Brain microvascular endothelial cell (primary cell): ENCODE measurements at regions not wholly inside any gene's neighbourhood (a gene's known extent, or its start where the extent isn't known, plus 50 kb on each side); places are given as distances from the start of the nearest gene placed in this dataset.

Experiments
- DNase-seq: peaks from one replicate; pipeline ENCODE4 v3.0.0-alpha.2; 2020
- H3K27ac ChIP-seq: fragments of 250-450 bp; sonication (Bioruptor Pico); 2 replicates; pipeline ENCODE4 v1.5.1; 2020; ENCODE audit warnings: mild to moderate bottlenecking, moderate library complexity
- H3K27me3 ChIP-seq: fragments of 250-450 bp; sonication (Bioruptor Pico); replicated peaks from 2 replicates; pipeline ENCODE4 v1.5.1; 2020; ENCODE audit warnings: mild to moderate bottlenecking
- H3K36me3 ChIP-seq: fragments of 250-450 bp; sonication (Bioruptor Pico); replicated peaks from 2 replicates; pipeline ENCODE4 v1.5.1; 2020; ENCODE audit warnings: mild to moderate bottlenecking
- H3K4me3 ChIP-seq: 2 replicates; pipeline ENCODE4 v1.5.1; 2011; ENCODE audit warnings: low read depth, mild to moderate bottlenecking, control low read depth, low read length, moderate library complexity
- CTCF ChIP-seq: IDR thresholded peaks from 2 replicates; pipeline ENCODE4 v1.5.1; 2011; ENCODE audit warnings: low read depth, mild to moderate bottlenecking, moderate library complexity, low read length, control low read depth, inconsistent platforms; ENCODE audit errors: missing control alignments
- in situ Hi-C: cut with HindIII; loops from 2 replicates; pipeline ENCODE4 v1.10.0; 2017; ENCODE audit warnings: low sequenced_read_pairs, low pct_ligation_motif_present

- Histone ChIP-seq H3K27ac (no peak overlapping the region), H3K36me3 (no peaks in the 10 kb centered on the region), H3K27me3 (no peaks in the 10 kb centered on the region), H3K4me3 (no peak overlapping the region)
- TF ChIP-seq CTCF = no peak
- no peak for DNase-seq
- in situ Hi-C loops = no loop called here
Observed at GRCh38 chr11:62020661-62021060, 53.2 kb upstream of the FTH1 start.

- Histone ChIP-seq H3K4me3 (no peak overlapping the region), H3K36me3 (no peaks in the 10 kb centered on the region), H3K27ac (no peak overlapping the region), H3K27me3 (no peaks in the 10 kb centered on the region)
- in situ Hi-C loops = no loop called here
- no peak for TF ChIP-seq CTCF
- DNase-seq = no peak
Observed at GRCh38 chr11:62018981-62019664, 51.7 kb upstream of the FTH1 start.

GRCh38 chr11:62017878-62018655, 50.6 kb upstream of the FTH1 start:
- Histone ChIP-seq H3K36me3 (no peaks in the 10 kb centered on the region), H3K4me3 (no peak overlapping the region), H3K27me3 (no peaks in the 10 kb centered on the region), H3K27ac (no peak overlapping the region)
- no peak for TF ChIP-seq CTCF
- in situ Hi-C loops = no loop called here
- no peak for DNase-seq
